22Rv1 (cell line): ENCODE measurements at regions not wholly inside any gene's neighbourhood (a gene's known extent, or its start where the extent isn't known, plus 50 kb on each side); places are given as distances from the start of the nearest gene placed in this dataset.

Experiments
- ZFX ChIP-seq: fragments of 450-650 bp; IDR thresholded peaks from 2 replicates; pipeline ENCODE4 v1.6.1; 2017; ENCODE audit warnings: antibody characterized with exemption, borderline replicate concordance
- TF ChIP-seq, protein P1 (sequence below): fragments of 450-650 bp; IDR thresholded peaks from 2 replicates; pipeline ENCODE4 v1.5.1; 2017; ENCODE audit warnings: mild to moderate bottlenecking

- TF ChIP-seq, protein P1, sequence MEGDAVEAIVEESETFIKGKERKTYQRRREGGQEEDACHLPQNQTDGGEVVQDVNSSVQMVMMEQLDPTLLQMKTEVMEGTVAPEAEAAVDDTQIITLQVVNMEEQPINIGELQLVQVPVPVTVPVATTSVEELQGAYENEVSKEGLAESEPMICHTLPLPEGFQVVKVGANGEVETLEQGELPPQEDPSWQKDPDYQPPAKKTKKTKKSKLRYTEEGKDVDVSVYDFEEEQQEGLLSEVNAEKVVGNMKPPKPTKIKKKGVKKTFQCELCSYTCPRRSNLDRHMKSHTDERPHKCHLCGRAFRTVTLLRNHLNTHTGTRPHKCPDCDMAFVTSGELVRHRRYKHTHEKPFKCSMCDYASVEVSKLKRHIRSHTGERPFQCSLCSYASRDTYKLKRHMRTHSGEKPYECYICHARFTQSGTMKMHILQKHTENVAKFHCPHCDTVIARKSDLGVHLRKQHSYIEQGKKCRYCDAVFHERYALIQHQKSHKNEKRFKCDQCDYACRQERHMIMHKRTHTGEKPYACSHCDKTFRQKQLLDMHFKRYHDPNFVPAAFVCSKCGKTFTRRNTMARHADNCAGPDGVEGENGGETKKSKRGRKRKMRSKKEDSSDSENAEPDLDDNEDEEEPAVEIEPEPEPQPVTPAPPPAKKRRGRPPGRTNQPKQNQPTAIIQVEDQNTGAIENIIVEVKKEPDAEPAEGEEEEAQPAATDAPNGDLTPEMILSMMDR, result no peak
- no peak for TF ChIP-seq ZFX
These were observed 173.5 kb downstream of the DLL1 start for GRCh38 chr6:170117111-170117972.
